H9 (cell line): ENCODE measurements at regions not wholly inside any gene's neighbourhood (a gene's known extent, or its start where the extent isn't known, plus 50 kb on each side); places are given as distances from the start of the nearest gene placed in this dataset.

Source experiments
- DNase-seq: peaks from one replicate; pipeline ENCODE4 v3.0.0-alpha.2; 2017
- H2AFZ ChIP-seq: one replicate; pipeline ENCODE4 v1.6.1; 2013; ENCODE audit warnings: mild to moderate bottlenecking, low read length, control low read depth, moderate library complexity
- H2AK5ac ChIP-seq: 2 replicates; pipeline ENCODE4 v1.6.1; 2013; ENCODE audit warnings: low read length, control low read depth, mixed read lengths; ENCODE audit not compliant: insufficient read length
- H2BK120ac ChIP-seq: one replicate; pipeline ENCODE4 v1.6.1; 2013; ENCODE audit warnings: low read depth, mild to moderate bottlenecking, low read length, control low read depth, inconsistent platforms; ENCODE audit not compliant: poor library complexity, severe bottlenecking
- H2BK12ac ChIP-seq: 2 replicates; pipeline ENCODE4 v1.6.1; 2013; ENCODE audit warnings: low read length, control low read depth, mixed read lengths, low read depth; ENCODE audit not compliant: insufficient read length
- H2BK15ac ChIP-seq: 2 replicates; pipeline ENCODE4 v1.6.1; 2013; ENCODE audit warnings: low read depth, low read length, control low read depth
- H2BK20ac ChIP-seq: one replicate; pipeline ENCODE4 v1.6.1; 2013; ENCODE audit warnings: low read depth, mild to moderate bottlenecking, low read length, control low read depth, inconsistent platforms; ENCODE audit not compliant: poor library complexity, severe bottlenecking
- H2BK5ac ChIP-seq: 2 replicates; pipeline ENCODE4 v1.6.1; 2013; ENCODE audit warnings: low read length, control low read depth, mixed read lengths; ENCODE audit not compliant: insufficient read length
- H3K14ac ChIP-seq: 2 replicates; pipeline ENCODE4 v1.6.1; 2013; ENCODE audit warnings: low read length, control low read depth; ENCODE audit not compliant: insufficient read depth
- H3K18ac ChIP-seq: 2 replicates; pipeline ENCODE4 v1.6.1; 2013; ENCODE audit warnings: low read depth, mild to moderate bottlenecking, mixed read lengths, low read length, control low read depth; ENCODE audit not compliant: insufficient read length
- H3K23ac ChIP-seq: 2 replicates; pipeline ENCODE4 v1.6.1; 2013; ENCODE audit warnings: low read length, control low read depth, mixed read lengths, low read depth; ENCODE audit not compliant: insufficient read length
- H3K23me2 ChIP-seq: 2 replicates; pipeline ENCODE4 v1.6.1; 2013; ENCODE audit warnings: low read depth, mild to moderate bottlenecking, mixed read lengths, low read length, control low read depth; ENCODE audit not compliant: insufficient read length, poor library complexity, severe bottlenecking
- H3K27ac ChIP-seq: 2 replicates; pipeline ENCODE4 v1.5.1; 2013; ENCODE audit warnings: low read length, control low read depth, mixed read lengths, low read depth; ENCODE audit not compliant: insufficient read length
- H3K27me3 ChIP-seq: 2 replicates; pipeline ENCODE4 v1.6.1; 2013; ENCODE audit warnings: low read length, control low read depth, inconsistent platforms; ENCODE audit not compliant: insufficient read depth
- H3K4ac ChIP-seq: 2 replicates; pipeline ENCODE4 v1.6.1; 2013; ENCODE audit warnings: low read depth, mild to moderate bottlenecking, control low read depth, inconsistent platforms, low read length, moderate library complexity
- H3K4me1 ChIP-seq: 2 replicates; pipeline ENCODE4 v1.6.1; 2013; ENCODE audit warnings: low read length, control low read depth, inconsistent platforms; ENCODE audit not compliant: insufficient read depth
- H3K4me2 ChIP-seq: 2 replicates; pipeline ENCODE4 v1.6.1; 2013; ENCODE audit warnings: low read length, control low read depth, mixed read lengths; ENCODE audit not compliant: insufficient read length, insufficient read depth
- H3K56ac ChIP-seq: 2 replicates; pipeline ENCODE4 v1.6.1; 2013; ENCODE audit warnings: low read depth, mild to moderate bottlenecking, mixed read lengths, low read length, control low read depth; ENCODE audit not compliant: insufficient read length
- H3K79me1 ChIP-seq: 2 replicates; pipeline ENCODE4 v1.6.1; 2013; ENCODE audit warnings: low read depth, mild to moderate bottlenecking, moderate library complexity, low read length, control low read depth, inconsistent platforms; ENCODE audit not compliant: insufficient read depth, poor library complexity, severe bottlenecking
- H3K79me2 ChIP-seq: 2 replicates; pipeline ENCODE4 v1.6.1; 2013; ENCODE audit warnings: low read length, control low read depth, inconsistent platforms; ENCODE audit not compliant: insufficient read depth
- H3K9ac ChIP-seq: 2 replicates; pipeline ENCODE4 v1.6.1; 2013; ENCODE audit warnings: low read length, control low read depth, mixed read lengths; ENCODE audit not compliant: insufficient read length; ENCODE audit errors: extremely low read depth
- H3K9me3 ChIP-seq: one replicate; pipeline ENCODE4 v1.6.1; 2013; ENCODE audit warnings: low read depth, low read length, inconsistent platforms; ENCODE audit not compliant: control insufficient read depth
- H3T11ph ChIP-seq: one replicate; pipeline ENCODE4 v1.6.1; 2013; ENCODE audit warnings: mild to moderate bottlenecking, low read length, control low read depth, inconsistent platforms
- H4K20me1 ChIP-seq: one replicate; pipeline ENCODE4 v1.6.1; 2013; ENCODE audit not compliant: control insufficient read depth, insufficient read length, insufficient read depth
- H4K5ac ChIP-seq: 2 replicates; pipeline ENCODE4 v1.6.1; 2013; ENCODE audit warnings: low read depth, mild to moderate bottlenecking, mixed read lengths, low read length, control low read depth; ENCODE audit not compliant: insufficient read length
- H4K8ac ChIP-seq: replicated peaks from 2 replicates; pipeline ENCODE4 v1.6.1; 2013; ENCODE audit warnings: low read length, control low read depth, mixed read lengths, low read depth; ENCODE audit not compliant: insufficient read length
- H4K91ac ChIP-seq: 2 replicates; pipeline ENCODE4 v1.6.1; 2013; ENCODE audit warnings: low read depth, mild to moderate bottlenecking, moderate library complexity, mixed read lengths, low read length, control low read depth; ENCODE audit not compliant: insufficient read length
- H3K27ac Mint-ChIP-seq, 3 experiments: 2 replicates in 2 of 3; 3 replicates in 1 of 3; pipeline ENCODE4 v1.8.0; 2020 to 2021; ENCODE audit warnings: mixed read lengths in 3 of 3, mild to moderate bottlenecking in 1 of 3, moderate library complexity in 1 of 3
- H3K27me3 Mint-ChIP-seq: 2 replicates; pipeline ENCODE4 v1.8.0; 2021; ENCODE audit warnings: low read depth, mild to moderate bottlenecking, moderate library complexity, mixed read lengths
- H3K36me3 Mint-ChIP-seq, 3 experiments: 2 replicates in 2 of 3; 3 replicates in 1 of 3; pipeline ENCODE4 v1.8.0; 2020 to 2021; ENCODE audit warnings: low read depth in 3 of 3, mixed read lengths in 3 of 3; ENCODE audit not compliant: insufficient read depth in 1 of 3
- H3K4me1 Mint-ChIP-seq, 2 experiments: 2 replicates each; pipeline ENCODE4 v1.8.0; 2020; ENCODE audit warnings: mixed read lengths in 2 of 2
- H3K4me3 Mint-ChIP-seq, 2 experiments: 2 replicates in 1 of 2; 3 replicates in 1 of 2; pipeline ENCODE4 v1.8.0; 2020 to 2021; ENCODE audit warnings: mild to moderate bottlenecking in 2 of 2, mixed read lengths in 2 of 2, moderate library complexity in 1 of 2
- H3K9me3 Mint-ChIP-seq, 2 experiments: 2 replicates in 1 of 2; 3 replicates in 1 of 2; pipeline ENCODE4 v1.8.0; 2020; ENCODE audit warnings: mild to moderate bottlenecking in 2 of 2, mixed read lengths in 2 of 2, moderate library complexity in 1 of 2
- CTCF ChIP-seq: fragments of 200-600 bp; sonication (generic); conservative IDR thresholded peaks from 3 replicates; pipeline ENCODE4 v1.8.0; 2021; ENCODE audit warnings: antibody characterized with exemption, mild to moderate bottlenecking

GRCh38 chr2:12510070-12510469 is 206.7 kb upstream of the TRIB2 start:
- Histone ChIP-seq H3K79me2 (no peaks in the 10 kb centered on the region), H2AK5ac (no peak overlapping the region), H2BK12ac (no peak overlapping the region), H3K14ac (no peak overlapping the region), H3K4ac (no peak overlapping the region), H4K8ac (no peak overlapping the region), H3K18ac (no peak overlapping the region), H2BK120ac (no peak overlapping the region), H4K91ac (no peak overlapping the region), H3K27me3 (no peaks in the 10 kb centered on the region), H3K27ac (no peak overlapping the region), H3K79me1 (no peaks in the 10 kb centered on the region), H2BK15ac (no peak overlapping the region), H4K20me1 (no peaks in the 10 kb centered on the region), H3T11ph (no peak overlapping the region), H3K23ac (no peak overlapping the region), H3K4me2 (no peak overlapping the region), H3K9ac (no peak overlapping the region), H3K9me3 (no peaks in the 10 kb centered on the region), H2AFZ (no peak overlapping the region), H4K5ac (no peak overlapping the region), H2BK20ac (no peak overlapping the region), H3K56ac (no peak overlapping the region), H3K4me1 (no peaks in the 10 kb centered on the region), H2BK5ac (no peak overlapping the region), H3K23me2 (no peaks in the 10 kb centered on the region)
- Mint-ChIP-seq H3K9me3 (no peaks in the 10 kb centered on the region), H3K27ac (no peak overlapping the region), H3K27me3 (no peaks in the 10 kb centered on the region), H3K36me3 (peaks cover 0 to 3% (median 0%) of the 10 kb centered on the region in 3 experiments; a peak in 3 of 7 replicates), H3K4me3 (no peak overlapping the region), H3K4me1 (peaks cover 0 to 4% of the 10 kb centered on the region in 2 experiments; a peak in 2 of 4 replicates)
- TF ChIP-seq CTCF = no peak
- no peak for DNase-seq
